ENCODE measurements at regions not wholly inside any gene's neighbourhood (a gene's known extent, or its start where the extent isn't known, plus 50 kb on each side); places are given as distances from the start of the nearest gene placed in this dataset.

GRCh38 chr14:66311990-66312389, 174.2 kb upstream of the CCDC196 start:
- Mint-ChIP-seq H3K36me3 (no peaks in the 10 kb centered on the region), H3K27ac (no peak overlapping the region), H3K27me3 (peaks cover 2% of the 10 kb centered on the region), H3K4me1 (ENCODE audit: unreplicated experiment) (no peaks in the 10 kb centered on the region), H3K9me3 (peaks cover 9% of the 10 kb centered on the region), H3K4me3 (no peak overlapping the region)
- DNase-seq (ENCODE audit: extremely low spot score, unreplicated experiment), result no peak
- no peak for TF ChIP-seq CTCF (conservative IDR thresholded peaks at IDR 0.05)

- H3K4me1 Mint-ChIP-seq (ENCODE audit: unreplicated experiment), result no peaks in the 10 kb centered on the region
- H3K4me3 Mint-ChIP-seq, result no peak overlapping the region
- DNase-seq (ENCODE audit: extremely low spot score, unreplicated experiment), result no peak
- peaks cover 8% of the 10 kb centered on the region for H3K9me3 Mint-ChIP-seq
- H3K36me3 Mint-ChIP-seq, result no peaks in the 10 kb centered on the region
- H3K27me3 Mint-ChIP-seq, result no peaks in the 10 kb centered on the region
- TF ChIP-seq CTCF (conservative IDR thresholded peaks at IDR 0.05), result no peak
- H3K27ac Mint-ChIP-seq, result no peak overlapping the region
Measured at GRCh38 chr14:66312451-66312850, 173.7 kb upstream of the CCDC196 start.

GRCh38 chr14:66315098-66315497, 171.1 kb upstream of the CCDC196 start:
- Mint-ChIP-seq H3K36me3 (no peaks in the 10 kb centered on the region), H3K27ac (no peak overlapping the region), H3K9me3 (no peaks in the 10 kb centered on the region), H3K4me3 (no peak overlapping the region), H3K27me3 (no peaks in the 10 kb centered on the region), H3K4me1 (ENCODE audit: unreplicated experiment) (no peaks in the 10 kb centered on the region)
- TF ChIP-seq CTCF (conservative IDR thresholded peaks at IDR 0.05), result no peak
- no peak for DNase-seq (ENCODE audit: extremely low spot score, unreplicated experiment)

DNA sequence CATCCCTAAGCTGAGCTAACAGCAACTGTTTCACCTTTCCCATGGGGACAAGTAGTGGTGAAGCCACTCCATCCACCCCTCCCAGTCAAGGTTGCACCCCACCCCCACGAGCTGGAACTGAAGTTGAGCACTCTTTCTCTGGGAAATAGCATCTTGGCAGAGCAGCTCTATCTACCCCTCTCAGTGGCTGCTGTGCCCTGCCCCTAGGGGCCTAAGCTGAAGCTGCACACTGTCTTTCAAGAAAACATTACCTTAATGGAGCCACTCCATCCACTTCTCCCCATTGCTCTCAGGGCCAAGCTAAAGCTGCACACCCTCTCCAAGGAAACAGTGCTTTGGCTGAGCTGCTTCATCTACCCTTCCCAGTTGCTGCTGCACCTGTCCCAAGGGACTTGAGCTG, 170.6 kb upstream of the CCDC196 start:
- H3K27ac Mint-ChIP-seq, result no peak overlapping the region
- H3K36me3 Mint-ChIP-seq, result no peaks in the 10 kb centered on the region
- no peak for DNase-seq (ENCODE audit: extremely low spot score, unreplicated experiment)
- TF ChIP-seq CTCF (conservative IDR thresholded peaks at IDR 0.05), result no peak
- H3K4me1 Mint-ChIP-seq (ENCODE audit: unreplicated experiment), result no peaks in the 10 kb centered on the region
- H3K27me3 Mint-ChIP-seq, result no peaks in the 10 kb centered on the region
- H3K4me3 Mint-ChIP-seq, result no peak overlapping the region
- H3K9me3 Mint-ChIP-seq, result no peaks in the 10 kb centered on the region

DNA sequence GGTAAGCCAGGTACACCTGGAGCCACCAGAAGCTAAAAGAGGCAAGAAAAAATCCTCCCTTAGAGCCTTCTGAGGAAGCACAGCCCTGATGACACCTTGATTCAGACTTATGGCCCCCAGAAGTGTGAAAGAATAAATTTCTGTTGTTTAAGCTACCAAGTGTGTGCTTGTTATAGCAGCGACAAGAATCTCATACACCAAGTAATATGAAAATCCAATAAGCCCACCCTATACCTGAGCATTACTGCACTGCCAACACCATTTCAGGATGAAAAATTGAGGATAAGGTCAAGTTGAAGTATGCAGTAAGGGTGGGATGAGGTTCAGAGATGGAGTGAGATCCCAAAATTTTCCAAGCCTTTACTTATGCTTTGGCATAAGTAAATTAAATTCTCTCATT, 163.6 kb upstream of the CCDC196 start:
- H3K9me3 Mint-ChIP-seq, result no peaks in the 10 kb centered on the region
- no peaks in the 10 kb centered on the region for H3K36me3 Mint-ChIP-seq
- H3K4me1 Mint-ChIP-seq (ENCODE audit: unreplicated experiment), result no peaks in the 10 kb centered on the region
- no peak overlapping the region for H3K27ac Mint-ChIP-seq
- H3K4me3 Mint-ChIP-seq, result no peak overlapping the region
- DNase-seq (ENCODE audit: extremely low spot score, unreplicated experiment), result no peak
- peaks cover 12% of the 10 kb centered on the region for H3K27me3 Mint-ChIP-seq
- no peak for TF ChIP-seq CTCF (conservative IDR thresholded peaks at IDR 0.05)

DNA sequence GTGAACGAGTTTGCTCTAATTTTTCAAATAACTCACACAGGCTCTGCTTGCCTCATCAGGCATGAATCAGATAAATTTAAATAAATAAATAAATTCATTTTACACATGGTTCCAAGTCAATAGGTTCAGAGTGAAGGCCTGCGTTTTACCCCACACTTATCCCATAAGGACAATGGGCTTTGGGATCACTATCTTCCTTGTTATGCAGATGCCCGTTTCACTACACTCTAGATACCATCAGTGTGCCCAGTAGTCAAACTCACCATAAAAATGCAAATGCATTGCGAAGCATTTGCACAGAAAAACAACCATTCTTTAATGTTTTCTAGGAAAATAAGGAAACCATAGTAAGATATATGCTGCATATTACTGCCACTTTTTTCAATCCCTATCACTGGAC, 155.9 kb upstream of the CCDC196 start:
- H3K4me3 Mint-ChIP-seq, result no peak overlapping the region
- DNase-seq (ENCODE audit: extremely low spot score, unreplicated experiment), result no peak
- peaks cover 14% of the 10 kb centered on the region for H3K27me3 Mint-ChIP-seq
- H3K9me3 Mint-ChIP-seq, result peaks cover 5% of the 10 kb centered on the region
- H3K36me3 Mint-ChIP-seq, result peaks cover 4% of the 10 kb centered on the region
- no peaks in the 10 kb centered on the region for H3K4me1 Mint-ChIP-seq (ENCODE audit: unreplicated experiment)
- no peak overlapping the region for H3K27ac Mint-ChIP-seq
- no peak for TF ChIP-seq CTCF (conservative IDR thresholded peaks at IDR 0.05)
